ENCODE measurements at regions not wholly inside any gene's neighbourhood (a gene's known extent, or its start where the extent isn't known, plus 50 kb on each side); places are given as distances from the start of the nearest gene placed in this dataset.

DNA sequence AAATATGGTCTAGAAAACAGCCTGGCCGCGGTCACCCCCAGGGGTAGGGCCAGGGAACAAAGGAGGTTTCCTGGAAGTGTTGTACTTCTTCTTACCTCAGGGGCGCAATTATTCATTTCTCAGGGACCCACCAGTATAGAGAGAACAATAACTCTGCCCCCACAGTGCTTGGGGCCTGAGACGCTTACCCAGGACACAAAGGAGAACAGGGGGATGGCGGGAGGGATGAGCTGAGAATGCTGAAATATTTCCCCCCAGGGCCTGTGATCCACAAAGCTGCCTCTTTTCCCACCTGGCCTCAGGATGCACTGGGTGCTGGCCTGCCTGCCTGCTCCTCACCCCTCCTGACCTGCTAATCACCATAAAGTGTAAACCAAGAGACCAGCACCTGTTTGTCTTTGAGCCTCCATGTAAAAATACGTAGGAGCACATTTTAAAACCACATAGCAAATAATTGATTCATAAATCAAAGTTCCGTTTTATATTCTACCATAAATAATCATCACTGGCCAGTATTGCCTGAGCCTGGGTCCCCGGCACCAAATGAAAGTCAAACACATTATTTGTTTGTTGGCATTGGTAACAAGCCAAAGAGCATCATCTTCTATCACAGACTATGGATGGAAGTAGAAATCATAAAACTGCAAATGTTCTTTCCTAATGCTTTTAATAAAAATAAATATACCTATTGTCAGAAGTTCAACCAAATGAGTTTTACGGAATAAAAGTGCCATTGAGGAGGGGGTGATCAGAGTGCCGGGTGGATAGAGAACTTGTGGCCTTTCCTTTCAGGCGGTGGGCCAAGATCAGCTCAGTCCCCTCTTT is 67.3 kb upstream of the RMDN2 start:
- Histone ChIP-seq H3K4me3 (ENCODE audit: insufficient read depth, low read depth, low read length) (no peak overlapping the region), H3K36me3 (replicated peaks; ENCODE audit: control insufficient read depth, insufficient read depth, low read length) (no peaks in the 10 kb centered on the region), H3K27me3 (ENCODE audit: control insufficient read depth, insufficient read depth, low read length) (no peaks in the 10 kb centered on the region)
- DNase-seq = peak; percentile 24

DNA sequence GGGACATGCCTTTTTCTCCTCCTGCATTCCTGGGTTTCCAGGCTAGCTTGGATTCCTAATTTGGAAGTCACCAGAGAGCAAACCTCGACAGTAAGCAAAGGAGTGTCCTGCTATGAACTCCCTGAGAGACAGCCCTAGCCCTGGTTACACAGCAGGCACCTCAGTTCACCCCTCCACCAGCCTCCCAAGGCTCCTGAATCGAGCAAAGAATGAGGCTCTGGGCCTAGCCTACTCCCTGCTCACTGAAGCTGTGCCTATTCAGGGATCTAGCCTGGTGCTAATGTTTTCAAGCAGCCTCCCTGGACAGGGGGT is 66.7 kb upstream of the RMDN2 start:
- DNase-seq = peak; percentile 19
- no peak overlapping the region for H3K4me3 ChIP-seq (ENCODE audit: insufficient read depth, low read depth, low read length)
- no peaks in the 10 kb centered on the region for H3K27me3 ChIP-seq (ENCODE audit: control insufficient read depth, insufficient read depth, low read length)
- no peaks in the 10 kb centered on the region for H3K36me3 ChIP-seq (replicated peaks; ENCODE audit: control insufficient read depth, insufficient read depth, low read length)

GRCh38 chr2:37858725-37859267 is 66.3 kb upstream of the RMDN2 start:
- no peak overlapping the region for H3K4me3 ChIP-seq (ENCODE audit: insufficient read depth, low read depth, low read length)
- no peaks in the 10 kb centered on the region for H3K27me3 ChIP-seq (ENCODE audit: control insufficient read depth, insufficient read depth, low read length)
- DNase-seq = no peak
- H3K36me3 ChIP-seq (replicated peaks; ENCODE audit: control insufficient read depth, insufficient read depth, low read length) = no peaks in the 10 kb centered on the region

DNA sequence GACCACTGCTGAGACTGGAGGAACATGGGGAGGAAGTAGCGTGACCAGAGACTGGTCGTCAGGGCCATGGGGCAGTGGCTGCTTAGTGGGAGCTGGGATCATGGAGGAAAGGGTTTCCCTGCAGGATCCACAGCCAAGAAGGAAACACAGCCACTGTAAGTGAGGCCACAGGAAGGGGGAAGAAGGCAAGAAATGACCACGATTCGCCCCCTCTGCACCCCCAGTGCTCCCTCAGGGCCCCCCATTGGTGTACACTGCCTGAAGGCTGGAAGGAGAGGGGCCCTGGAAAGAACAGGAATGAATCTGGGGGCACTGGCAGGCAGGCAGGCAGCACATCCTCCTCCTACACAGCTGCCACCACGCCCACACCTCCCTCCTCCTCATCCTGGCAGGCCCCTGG is 62.5 kb upstream of the RMDN2 start:
- Histone ChIP-seq H3K4me3 (ENCODE audit: insufficient read depth, low read depth, low read length) (no peak overlapping the region), H3K27me3 (ENCODE audit: control insufficient read depth, insufficient read depth, low read length) (no peaks in the 10 kb centered on the region)
- DNase-seq = no peak

GRCh38 chr2:37864217-37864616 is 60.9 kb upstream of the RMDN2 start:
- no peak for DNase-seq
- no peak overlapping the region for H3K4me3 ChIP-seq (ENCODE audit: insufficient read depth, low read depth, low read length)

More for the DNA sequence above, 62.5 kb upstream of the RMDN2 start:
- no peaks in the 10 kb centered on the region for H3K36me3 ChIP-seq (replicated peaks; ENCODE audit: control insufficient read depth, insufficient read depth, low read length)

GRCh38 chr2:37865640-37866039 is 59.4 kb upstream of the RMDN2 start:
- no peak for DNase-seq
- Histone ChIP-seq H3K4me3 (ENCODE audit: insufficient read depth, low read depth, low read length) (no peak overlapping the region), H3K27me3 (ENCODE audit: control insufficient read depth, insufficient read depth, low read length) (no peaks in the 10 kb centered on the region), H3K36me3 (replicated peaks; ENCODE audit: control insufficient read depth, insufficient read depth, low read length) (no peaks in the 10 kb centered on the region)

More at GRCh38 chr2:37864217-37864616, 60.9 kb upstream of the RMDN2 start:
- Histone ChIP-seq H3K27me3 (ENCODE audit: control insufficient read depth, insufficient read depth, low read length) (no peaks in the 10 kb centered on the region), H3K36me3 (replicated peaks; ENCODE audit: control insufficient read depth, insufficient read depth, low read length) (no peaks in the 10 kb centered on the region)

DNA sequence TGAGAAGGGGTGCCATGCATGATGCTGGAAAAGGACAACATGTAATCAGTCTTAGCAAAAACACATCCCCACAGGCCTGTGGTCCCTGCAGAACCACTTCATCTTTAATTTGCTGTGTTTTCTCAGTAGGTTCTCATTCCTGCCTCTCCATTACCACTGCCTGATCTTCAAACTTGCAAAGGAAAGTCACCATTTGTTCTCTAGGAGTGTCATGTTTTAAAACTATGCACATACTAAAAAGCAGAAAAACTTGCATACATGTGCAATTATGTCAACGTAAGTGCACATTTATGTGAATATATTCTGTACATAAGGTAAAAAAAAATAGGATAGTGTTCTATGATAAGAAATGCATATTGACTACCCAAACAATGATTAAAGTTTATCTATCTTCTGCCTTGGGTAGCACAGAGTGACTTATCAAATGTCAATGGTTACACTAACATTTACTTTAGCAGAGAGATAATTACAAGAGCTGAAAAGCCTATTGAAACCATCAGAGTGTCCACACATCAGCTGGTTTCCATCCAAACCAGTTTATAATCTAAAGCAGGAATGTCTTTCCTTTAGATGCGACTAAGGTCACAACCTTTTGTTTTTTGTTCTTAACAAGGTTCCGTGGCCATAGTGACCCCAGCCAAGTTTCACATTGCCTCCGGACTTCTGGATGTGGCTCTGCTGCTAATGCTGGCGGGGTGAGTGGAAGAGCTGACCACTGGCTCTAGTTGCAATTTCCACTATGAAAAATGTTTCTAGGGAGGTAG is 58.7 kb upstream of the RMDN2 start:
- Histone ChIP-seq H3K36me3 (replicated peaks; ENCODE audit: control insufficient read depth, insufficient read depth, low read length) (no peaks in the 10 kb centered on the region), H3K27me3 (ENCODE audit: control insufficient read depth, insufficient read depth, low read length) (no peaks in the 10 kb centered on the region), H3K4me3 (ENCODE audit: insufficient read depth, low read depth, low read length) (no peak overlapping the region)
- no peak for DNase-seq

- H3K4me3 ChIP-seq (ENCODE audit: insufficient read depth, low read depth, low read length) = no peak overlapping the region
- no peak for DNase-seq
- no peaks in the 10 kb centered on the region for H3K27me3 ChIP-seq (ENCODE audit: control insufficient read depth, insufficient read depth, low read length)
- H3K36me3 ChIP-seq (replicated peaks; ENCODE audit: control insufficient read depth, insufficient read depth, low read length) = no peaks in the 10 kb centered on the region
Observed at GRCh38 chr2:37867166-37867565, 57.9 kb upstream of the RMDN2 start.

GRCh38 chr2:37868866-37869265 is 56.2 kb upstream of the RMDN2 start:
- no peak for DNase-seq
- Histone ChIP-seq H3K36me3 (replicated peaks; ENCODE audit: control insufficient read depth, insufficient read depth, low read length) (no peaks in the 10 kb centered on the region), H3K4me3 (ENCODE audit: insufficient read depth, low read depth, low read length) (no peak overlapping the region), H3K27me3 (ENCODE audit: control insufficient read depth, insufficient read depth, low read length) (no peaks in the 10 kb centered on the region)

DNA sequence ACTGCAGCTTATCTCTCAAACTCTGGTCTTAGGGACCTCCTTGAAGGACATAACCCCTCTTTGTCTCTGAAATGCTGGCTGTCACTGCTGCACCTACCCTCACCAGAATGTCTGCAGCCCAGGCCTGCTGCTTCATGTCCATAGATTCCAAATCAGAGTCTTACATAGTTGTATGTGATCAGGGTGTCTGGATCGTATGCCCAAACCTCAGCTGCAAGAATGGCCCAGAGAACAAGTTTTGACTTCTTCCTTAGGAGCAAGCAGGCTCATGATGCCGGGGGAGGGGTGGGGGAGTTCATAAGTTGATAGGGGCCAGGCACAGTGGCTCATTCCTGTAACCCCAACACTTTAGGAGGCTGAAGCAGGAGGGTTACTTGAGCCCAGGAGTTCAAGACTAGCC is 55.8 kb upstream of the RMDN2 start:
- H3K4me3 ChIP-seq (ENCODE audit: insufficient read depth, low read depth, low read length) = no peak overlapping the region
- 0 out of 2 replicates have a peak, but pooled peaks cover 1% of the 10 kb centered on the region for H3K27me3 ChIP-seq (ENCODE audit: control insufficient read depth, insufficient read depth, low read length)
- no peaks in the 10 kb centered on the region for H3K36me3 ChIP-seq (replicated peaks; ENCODE audit: control insufficient read depth, insufficient read depth, low read length)
- DNase-seq = no peak

GRCh38 chr2:37869771-37870170 is 55.3 kb upstream of the RMDN2 start:
- Histone ChIP-seq H3K27me3 (ENCODE audit: control insufficient read depth, insufficient read depth, low read length) (0 out of 2 replicates have a peak, but pooled peaks cover 1% of the 10 kb centered on the region), H3K4me3 (ENCODE audit: insufficient read depth, low read depth, low read length) (no peak overlapping the region), H3K36me3 (replicated peaks; ENCODE audit: control insufficient read depth, insufficient read depth, low read length) (no peaks in the 10 kb centered on the region)
- no peak for DNase-seq

DNA sequence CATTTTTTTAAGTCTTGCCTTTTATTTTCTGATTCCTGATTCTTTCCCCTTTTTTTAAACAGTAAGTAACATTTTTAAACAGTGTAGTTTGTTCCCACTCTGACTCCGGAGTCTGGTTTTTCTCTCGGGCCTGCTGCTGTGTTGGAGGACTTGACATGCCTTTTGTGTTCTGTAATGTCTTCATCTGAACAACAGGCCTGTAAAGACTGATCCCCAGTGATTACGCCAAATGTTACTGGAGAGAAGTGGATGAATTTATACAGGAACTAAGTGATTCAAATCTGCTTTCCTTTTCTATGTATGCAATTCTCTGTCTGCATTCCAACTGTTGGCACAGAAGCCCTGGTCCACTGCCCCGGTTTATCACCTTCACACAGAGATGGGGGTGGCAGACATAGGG is 54.3 kb upstream of the RMDN2 start:
- H3K36me3 ChIP-seq (replicated peaks; ENCODE audit: control insufficient read depth, insufficient read depth, low read length) = no peaks in the 10 kb centered on the region

DNA sequence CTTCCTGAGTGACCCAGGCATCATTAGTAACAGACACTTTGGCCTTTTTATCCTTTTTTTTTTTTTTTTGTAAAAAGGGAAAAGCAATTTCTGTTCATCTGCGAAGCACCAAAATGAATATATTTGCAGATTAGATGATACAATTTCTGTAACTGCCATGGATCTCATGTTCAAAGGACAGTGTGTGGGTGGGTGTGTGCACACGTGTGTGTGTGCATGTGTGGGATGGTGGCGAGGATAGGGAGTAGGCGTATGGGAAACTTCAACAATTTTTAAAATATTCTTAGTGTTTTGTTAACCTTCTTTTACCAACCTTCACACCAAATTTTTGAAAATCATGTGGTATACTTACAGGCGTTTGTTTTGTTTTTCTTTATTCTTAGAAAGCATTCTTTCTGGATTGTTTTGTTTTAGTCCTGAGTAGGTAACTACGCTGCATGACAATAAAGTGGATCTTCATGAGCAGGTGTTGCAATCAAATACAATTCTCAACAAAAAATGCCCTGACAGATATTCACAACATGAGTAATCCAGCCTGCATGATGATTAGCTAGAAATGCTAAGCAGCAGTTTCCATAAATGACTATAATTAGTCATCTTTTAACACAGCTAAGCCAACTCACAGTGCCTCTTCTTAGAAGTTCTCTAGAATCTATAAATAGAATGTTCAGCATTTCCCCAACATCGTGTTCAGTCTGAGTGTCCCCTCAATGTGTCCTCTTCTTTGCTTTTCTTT is 53.5 kb upstream of the RMDN2 start:
- Histone ChIP-seq H3K36me3 (replicated peaks; ENCODE audit: control insufficient read depth, insufficient read depth, low read length) (no peaks in the 10 kb centered on the region), H3K4me3 (ENCODE audit: insufficient read depth, low read depth, low read length) (no peak overlapping the region), H3K27me3 (ENCODE audit: control insufficient read depth, insufficient read depth, low read length) (peaks cover 5% of the 10 kb centered on the region; the same call in 1 of the 2 replicates)
- no peak for DNase-seq

More for the DNA sequence above, 54.3 kb upstream of the RMDN2 start:
- DNase-seq = no peak
- Histone ChIP-seq H3K4me3 (ENCODE audit: insufficient read depth, low read depth, low read length) (no peak overlapping the region), H3K27me3 (ENCODE audit: control insufficient read depth, insufficient read depth, low read length) (peaks cover 5% of the 10 kb centered on the region; the same call in 1 of the 2 replicates)

DNA sequence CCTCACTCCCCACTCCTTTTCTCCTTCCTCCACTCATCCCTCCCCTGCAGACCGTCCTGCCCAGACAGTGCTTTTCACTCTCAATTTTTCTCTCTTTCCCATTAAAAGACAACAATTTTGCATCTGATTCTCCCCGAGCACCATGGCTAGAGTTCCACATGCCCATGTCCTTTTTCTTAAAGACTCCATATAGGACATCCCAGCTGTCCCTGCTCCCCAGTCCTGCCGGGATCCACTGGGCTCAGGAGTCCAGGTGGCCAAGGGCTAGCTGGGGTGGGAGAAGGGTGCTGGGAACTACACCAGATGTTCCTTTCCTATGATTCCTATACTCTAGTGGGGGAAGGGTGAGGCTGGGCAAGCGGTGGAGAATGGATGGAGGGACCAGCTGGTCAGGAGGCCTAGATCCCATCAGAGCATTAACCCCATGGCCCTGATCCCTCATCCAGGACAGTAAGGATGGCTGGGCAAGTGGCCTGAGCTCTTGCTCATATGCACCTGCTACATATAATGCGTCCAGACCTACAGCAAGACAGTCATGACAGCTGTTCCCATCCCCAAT is 52.8 kb upstream of the RMDN2 start:
- peaks cover 5% of the 10 kb centered on the region; the same call in 1 of the 2 replicates for H3K27me3 ChIP-seq (ENCODE audit: control insufficient read depth, insufficient read depth, low read length)
- DNase-seq = no peak
- H3K36me3 ChIP-seq (replicated peaks; ENCODE audit: control insufficient read depth, insufficient read depth, low read length) = no peaks in the 10 kb centered on the region
- H3K4me3 ChIP-seq (ENCODE audit: insufficient read depth, low read depth, low read length) = no peak overlapping the region

Measured in H7 (cell line).